ENCODE measurements at regions not wholly inside any gene's neighbourhood (a gene's known extent, or its start where the extent isn't known, plus 50 kb on each side); places are given as distances from the start of the nearest gene placed in this dataset.
"Not testable (repeated sequence)": the region's sequence is repeated elsewhere in the genome, so short reads cannot be mapped to it uniquely, and the experiment has no call there.

DNA sequence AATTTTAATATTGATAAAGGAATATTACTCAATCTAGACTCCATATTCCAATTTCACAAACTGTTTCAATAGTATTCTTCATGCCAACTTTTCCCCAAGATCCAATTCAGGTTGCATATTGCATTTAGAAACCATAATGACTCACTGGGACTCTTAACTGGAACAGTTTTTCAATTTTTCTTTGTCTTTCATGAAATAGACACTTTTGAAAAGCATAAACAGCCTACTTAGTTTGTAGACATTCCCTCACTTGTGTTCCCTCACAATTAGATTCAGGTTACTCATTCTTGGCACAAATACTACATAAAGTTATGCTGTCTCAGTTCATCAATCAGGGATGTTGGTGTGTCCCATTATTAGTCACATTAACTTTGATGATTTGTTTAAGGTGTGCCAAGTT is 1768.4 kb upstream of the PIK3C3 start:
- no peak for DNase-seq

DNA sequence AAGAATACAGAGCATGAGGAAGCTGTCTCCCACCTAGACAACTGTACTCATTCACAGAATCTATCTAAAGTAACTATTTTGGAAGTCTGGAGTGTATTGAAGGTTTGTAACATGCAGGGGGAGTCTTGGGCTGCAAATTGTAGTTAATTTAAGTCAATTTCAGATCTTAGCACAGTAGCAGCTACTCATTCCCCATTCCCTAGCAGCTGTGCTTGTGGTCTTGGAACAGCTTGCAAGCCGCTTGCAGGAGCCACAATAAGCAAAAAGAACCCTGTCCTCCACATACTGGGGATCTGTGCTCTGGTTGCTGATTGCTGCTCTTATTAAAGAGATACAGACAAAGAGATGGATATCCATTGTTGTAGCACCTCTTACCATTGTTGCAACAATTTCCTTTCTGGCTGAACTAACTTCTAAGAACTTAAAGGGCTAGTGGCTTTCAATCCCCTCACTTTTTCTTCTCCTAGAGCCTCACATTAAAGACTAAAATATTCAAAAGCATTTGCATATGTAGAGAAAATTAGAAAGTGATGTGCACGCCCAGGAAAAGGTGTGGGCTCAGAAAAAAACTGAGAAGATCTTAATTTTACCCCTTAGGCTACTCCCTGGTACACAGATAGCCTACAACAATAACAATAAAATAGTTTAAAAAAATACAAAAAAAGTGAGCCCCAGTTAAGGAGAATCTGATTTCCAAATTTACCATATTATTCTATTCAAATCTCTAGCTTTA is 1775.1 kb upstream of the PIK3C3 start:
- DNase-seq, result no peak

DNA sequence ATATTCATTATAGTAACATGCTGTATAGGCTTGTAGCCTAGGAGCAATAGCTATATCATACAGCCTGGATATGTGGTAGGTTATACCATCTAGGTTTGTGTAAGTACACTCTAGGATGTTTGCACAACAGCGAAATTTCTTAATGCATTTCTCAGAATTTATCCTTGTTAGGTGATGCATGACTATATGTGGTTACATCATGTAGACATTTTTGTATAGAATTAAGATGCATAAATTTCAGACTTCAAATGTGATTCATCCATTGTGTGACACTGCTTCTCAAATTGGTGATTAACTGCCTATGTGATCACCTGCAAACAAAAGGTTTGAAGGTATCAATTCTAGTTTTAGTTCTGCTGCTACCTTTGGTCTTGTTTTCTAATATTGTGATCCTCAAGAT is 1787.0 kb upstream of the PIK3C3 start:
- no peak for DNase-seq

DNA sequence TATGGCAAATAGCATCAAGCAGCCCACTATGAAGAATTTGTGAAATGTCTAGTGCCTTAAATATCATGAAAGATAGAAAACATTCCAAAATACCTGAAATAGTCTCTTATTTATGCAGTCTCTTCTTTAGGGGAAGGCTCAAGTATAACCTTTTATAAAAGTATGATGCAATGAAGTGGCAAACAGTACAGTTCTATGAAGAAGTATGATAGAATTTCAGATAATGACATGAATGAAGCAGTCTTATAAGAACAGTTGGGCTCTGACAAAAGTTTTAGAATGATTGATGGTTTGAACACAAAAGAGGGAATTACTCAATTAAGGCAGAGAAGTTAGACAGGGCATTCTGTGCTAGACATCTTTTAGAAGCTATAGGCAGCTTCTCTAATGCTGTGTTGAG is 1791.8 kb upstream of the PIK3C3 start:
- DNase-seq, result no peak

DNA sequence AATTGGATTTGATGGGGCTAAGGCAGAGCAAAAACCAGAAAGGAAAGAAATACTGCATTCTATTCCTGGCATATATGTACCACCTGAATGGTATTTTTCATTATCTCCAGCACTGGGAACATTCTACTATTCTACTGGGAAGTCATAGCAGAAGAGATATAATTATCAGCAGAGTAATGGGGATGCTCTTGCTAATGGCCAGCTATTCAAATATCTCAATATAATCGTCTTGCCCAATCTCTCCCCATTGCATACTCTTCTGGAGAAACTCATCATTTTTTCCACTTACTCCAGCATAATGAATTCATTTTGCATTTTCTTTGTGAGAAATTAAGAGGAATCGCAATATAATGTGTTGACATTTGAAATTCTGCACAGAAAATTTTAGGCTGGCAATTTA is 1794.7 kb upstream of the PIK3C3 start:
- no peak for DNase-seq

DNA sequence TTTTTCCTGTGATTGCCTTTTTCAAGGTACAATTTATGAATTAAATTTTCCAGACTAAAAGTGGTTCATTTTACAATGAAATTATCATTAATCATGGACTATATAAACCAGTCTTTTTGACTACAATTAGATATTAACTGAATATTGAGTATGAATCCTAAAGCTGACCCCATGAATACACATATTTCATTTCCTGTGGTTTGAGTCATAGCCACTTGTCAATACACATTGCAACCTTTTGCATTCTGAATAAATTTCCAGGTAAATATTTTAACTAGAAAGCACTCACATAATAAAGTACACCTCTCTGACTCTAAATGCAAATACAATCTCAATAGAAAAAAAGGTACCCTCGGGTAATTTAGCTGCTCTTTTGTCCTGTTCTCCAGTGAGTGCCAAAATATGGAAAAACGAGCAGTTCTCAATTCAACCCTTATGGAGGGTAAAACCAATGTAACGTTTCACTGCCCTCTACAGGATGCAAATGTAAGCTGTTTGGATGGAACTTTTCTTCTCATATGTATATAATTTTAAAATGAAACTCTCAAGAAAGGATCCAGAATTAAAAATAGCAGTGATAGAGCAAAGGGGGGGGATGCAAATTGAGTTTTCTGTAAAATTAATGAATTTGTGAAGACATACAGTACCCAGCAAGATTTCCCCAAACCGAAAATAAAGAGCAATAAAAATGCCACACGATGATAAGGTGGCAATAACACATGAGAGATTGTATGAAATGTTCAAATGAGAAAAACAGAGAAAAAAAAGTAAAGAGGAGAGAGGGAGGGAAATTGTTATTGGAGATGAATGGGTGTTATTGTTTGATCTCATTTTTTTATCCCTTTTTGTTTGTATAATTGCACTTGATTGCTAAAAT is 1795.7 kb upstream of the PIK3C3 start:
- DNase-seq, result peak; percentile 64

DNA sequence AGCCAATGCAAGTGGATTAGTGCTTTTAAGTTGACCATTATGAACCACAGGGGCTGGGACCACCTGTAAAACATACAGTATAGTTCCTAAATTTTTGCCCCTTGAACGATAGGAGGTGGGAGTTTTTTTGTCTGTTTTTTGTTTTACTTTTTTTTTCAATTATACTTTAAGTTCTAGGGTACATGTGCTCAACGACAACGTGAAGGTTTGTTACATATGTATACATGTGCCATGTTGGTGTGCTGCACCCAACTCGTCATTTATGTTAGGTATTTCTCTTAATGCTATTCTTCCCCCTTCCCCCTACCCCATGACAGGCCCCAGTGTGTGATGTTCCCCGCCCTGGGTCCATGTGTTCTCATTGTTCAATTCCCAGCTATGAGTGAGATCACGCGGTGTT is 1797.9 kb upstream of the PIK3C3 start:
- no peak for DNase-seq

DNA sequence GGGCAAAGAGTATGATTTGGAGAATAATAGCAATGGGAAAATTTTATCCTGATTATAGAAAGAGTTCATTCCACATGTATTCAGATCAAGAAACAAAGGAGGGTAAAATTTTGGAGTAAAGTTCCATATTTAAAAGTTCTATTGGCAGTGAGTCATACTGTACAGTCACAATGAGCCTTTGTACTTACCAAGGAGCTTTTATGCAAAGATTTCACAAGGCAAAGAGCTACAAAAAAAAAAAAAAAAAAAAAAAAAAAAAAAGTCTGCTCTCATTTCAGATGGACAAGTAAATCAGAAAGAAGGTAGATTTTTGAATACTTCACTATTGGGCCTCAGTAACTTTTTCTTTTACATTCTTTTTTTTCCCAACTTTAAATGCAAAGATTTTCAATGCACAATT is 1802.2 kb upstream of the PIK3C3 start:
- DNase-seq, result no peak

DNA sequence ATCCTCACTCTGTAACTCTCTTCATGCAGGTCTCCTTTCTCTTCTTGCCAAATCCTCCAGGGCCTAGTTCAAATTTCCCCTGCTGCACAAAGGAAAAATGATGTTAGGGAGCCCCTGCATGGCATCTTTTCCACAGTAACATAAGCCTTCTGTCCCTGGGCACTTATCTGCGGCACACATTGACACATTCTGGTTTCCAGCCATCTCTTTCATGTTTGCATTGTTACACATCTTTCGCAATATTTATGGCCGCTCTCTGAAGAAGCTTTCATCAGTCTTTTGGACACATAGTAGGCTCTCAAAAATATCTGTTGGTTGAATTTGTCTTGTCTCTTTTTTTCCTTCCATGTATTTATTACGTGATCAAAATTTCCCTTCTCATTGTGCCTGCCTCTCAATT is 1806.1 kb upstream of the PIK3C3 start:
- DNase-seq, result no peak

DNA sequence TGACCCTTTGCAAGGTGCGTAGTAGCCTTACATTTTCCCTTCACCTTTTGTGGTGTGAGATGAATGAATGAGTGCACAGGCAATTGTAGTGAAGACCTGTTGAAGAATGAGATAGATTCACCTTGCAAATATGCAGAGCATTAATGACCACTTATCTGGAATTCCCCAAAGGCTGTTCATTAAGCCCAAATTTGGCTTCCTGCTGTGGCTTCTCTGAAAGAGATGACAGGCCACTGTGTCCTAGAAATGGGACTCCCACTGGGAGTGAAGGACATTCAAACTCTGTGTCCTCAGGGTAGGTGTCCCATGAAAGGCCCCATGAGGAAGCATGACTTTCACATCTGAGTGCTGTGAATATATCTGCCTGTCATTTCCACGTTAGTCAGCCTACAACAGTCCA is 1821.8 kb upstream of the PIK3C3 start:
- DNase-seq, result no peak

DNA sequence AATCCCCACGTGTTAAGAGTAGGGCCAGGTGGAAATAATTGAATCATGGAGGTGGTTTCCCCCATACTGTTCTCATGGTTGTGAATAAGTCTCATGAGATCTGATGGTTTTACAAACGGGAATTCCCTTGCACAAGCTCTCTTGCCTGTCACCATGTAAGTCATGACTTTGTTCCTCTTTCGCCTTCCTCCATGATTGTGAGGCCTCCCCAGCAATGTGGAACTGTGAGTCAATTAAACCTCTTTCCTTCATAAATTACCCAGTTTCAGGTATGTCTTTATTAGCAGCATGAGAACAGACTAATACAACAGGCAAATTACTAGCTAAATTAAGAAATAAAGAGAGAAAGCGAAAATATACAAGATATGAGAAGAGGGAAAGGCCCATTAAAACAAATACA is 1822.6 kb upstream of the PIK3C3 start:
- DNase-seq, result not testable (repeated sequence)

DNA sequence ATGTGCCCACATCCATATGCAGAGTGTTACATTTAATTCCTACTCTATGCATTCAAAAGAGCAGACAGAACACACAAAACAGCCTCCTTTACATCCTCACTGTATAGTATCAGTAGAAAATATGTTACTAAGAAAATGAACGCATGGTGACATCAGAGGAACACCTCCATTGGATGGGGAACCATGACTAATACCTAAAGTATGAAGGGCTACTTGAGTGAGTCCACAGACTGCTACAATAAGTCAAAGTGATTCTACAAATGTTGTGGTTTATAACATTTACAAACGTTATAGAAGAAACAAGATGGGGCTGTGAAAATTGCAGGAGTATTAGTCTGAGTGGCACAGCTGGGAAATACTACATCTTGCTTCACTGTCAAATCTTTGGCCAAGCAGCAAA is 1830.9 kb upstream of the PIK3C3 start:
- no peak for DNase-seq

DNA sequence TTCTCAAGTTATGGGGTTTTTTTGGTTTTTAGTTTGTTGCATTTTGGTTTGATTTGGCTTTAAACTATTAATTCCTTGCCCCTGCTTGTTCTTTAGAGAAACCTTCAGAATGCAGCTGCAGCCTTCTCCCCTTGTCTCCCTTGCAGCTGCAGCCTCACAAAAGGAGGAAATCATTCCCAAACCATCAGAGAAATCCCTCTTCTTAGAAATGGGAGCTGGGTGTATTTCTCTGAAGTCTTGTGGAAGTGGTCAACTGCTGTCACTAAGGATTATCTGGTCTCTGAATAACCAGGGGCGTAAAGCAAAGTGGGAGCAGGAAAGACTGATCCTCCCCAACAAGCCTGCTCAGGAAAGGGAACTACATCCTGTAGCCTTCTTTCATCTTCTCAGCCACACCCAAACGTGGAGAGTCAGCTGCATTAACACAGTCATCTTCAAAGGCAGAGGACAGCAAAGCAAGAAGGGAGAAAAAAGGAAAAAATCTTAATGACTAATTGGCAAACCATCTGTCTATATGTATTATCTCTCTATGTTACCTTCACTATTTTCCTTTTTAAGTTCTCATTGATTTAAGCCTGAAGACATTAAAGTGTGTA is 1834.1 kb upstream of the PIK3C3 start:
- no peak for DNase-seq

DNA sequence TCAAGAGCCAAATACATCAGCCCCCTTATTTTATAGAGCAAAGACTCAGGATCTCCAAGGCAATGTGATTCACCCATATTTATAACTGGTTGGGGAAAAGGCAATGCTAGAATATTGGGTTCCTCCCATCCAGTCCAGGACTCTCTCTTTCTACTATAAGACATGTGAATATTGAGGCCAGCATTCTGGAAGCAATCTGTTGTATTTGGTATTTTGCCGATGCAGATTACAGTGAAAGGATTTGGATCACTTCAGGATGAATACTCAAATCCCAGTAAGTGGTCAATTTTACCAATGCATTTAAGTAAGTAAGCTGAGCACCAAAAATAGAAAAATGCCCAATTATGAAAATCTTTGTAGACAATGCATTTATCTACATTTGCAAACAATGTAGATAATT is 1834.7 kb upstream of the PIK3C3 start:
- no peak for DNase-seq

DNA sequence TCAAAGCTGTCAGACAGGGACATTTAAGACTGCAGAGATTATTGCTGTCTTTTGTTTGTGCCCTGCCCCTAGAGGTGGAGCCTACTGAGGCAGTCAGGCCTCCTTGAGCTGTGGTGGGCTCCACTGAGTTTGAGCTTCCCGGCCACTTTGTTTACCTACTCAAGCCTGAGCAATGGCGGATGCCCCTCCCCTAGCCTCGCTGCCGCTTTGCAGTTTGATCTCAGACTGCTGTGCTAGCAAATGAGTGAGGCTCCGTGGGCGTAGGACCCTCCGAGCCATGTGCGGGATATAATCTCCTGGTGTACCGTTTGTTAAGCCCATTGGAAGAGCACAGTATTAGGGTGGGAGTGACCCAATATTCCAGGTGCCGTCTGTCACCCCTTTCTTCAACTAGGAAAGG is 1835.5 kb upstream of the PIK3C3 start:
- DNase-seq, result not testable (repeated sequence)

DNA sequence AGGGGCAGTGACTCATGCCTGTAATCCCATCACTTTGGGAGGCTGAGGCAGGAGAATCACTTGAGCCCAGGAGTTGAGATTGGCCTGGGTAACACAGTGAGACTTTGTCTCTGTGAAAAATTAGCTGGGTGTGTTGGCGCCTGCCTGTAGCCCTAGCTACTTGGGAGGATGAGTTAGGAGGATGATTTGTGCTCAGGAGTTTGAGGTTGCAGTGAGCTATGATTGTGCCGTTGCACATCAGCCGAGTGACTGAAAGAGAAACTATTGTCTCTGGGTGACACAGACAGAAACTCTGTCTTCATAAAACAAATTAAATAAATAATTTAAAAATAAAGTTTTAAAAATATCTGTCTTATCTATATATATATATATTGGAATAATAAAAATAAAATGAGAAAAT is 1844.6 kb upstream of the PIK3C3 start:
- DNase-seq, result no peak

DNA sequence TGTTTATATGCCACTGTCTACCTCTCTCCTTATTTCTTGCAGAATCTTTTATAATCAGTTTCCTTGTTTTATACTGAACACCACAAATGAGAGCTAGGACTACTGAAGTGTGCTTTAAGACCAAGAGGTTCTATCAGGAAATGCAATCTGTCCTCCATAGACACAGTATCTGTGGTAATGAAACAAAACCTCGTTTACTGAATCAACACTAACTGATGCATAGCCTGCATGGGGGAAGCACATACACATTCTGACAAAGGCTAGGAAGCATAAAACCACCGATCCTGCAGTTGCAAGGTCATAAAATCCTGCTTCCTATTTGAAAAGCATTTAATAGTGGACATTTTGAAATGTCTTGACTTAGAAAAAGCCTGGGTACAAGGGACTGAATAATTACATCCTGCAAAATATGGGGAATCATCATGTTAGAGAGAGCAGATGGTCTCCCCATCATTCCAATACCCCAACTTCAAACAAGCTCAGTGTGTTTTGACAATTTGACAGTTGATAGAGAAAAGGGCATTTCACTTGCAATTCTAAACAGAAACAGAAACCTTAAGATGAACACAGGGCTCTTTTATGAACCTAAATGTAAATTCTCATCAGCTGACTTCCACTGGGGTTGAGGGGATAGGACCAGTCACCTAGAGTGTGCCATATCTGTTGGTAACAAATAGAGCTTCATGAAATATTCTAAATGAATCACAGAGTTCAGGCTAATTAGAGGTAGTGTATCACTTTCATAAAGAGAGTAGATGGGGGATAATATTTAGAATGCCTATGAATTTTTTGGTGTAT is 1845.6 kb upstream of the PIK3C3 start:
- DNase-seq, result no peak

DNA sequence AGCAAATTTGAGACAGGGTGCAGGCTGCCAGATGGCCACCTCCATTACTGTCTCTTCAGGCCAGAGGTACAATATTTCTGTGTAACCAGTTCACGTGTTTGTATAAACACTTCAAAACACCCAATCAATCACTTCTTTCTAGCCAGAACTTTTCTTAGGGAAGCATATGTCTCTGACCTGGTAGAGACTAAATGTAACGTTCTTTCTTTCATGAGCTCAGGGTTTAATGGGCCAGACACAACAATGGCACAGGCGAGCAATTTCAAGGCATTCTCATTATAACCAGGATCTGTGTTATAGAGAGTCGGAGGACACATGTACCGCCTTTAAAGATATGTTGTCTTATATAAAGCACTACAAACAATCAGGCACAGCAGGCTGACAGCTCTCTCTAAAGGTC is 1846.4 kb upstream of the PIK3C3 start:
- no peak for DNase-seq

DNA sequence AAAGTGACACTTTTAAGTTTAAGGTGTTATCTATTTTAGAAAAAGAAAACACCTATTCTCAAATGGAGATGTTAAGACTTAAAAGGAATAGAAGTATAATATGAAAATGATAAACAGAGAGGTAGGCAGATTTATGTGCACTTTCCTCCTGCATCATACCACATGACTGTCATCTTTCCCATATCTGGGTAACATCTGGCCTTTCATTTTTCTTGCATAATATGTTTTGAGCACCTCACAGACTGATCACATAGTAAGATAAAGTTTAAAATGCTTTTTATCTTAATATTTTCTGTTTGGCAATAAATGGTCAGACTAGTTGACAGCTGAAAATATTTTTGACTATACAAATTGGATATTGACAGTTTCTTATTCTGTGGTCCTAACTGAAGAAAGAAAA is 1852.1 kb upstream of the PIK3C3 start:
- peak; percentile 8 for DNase-seq

DNA sequence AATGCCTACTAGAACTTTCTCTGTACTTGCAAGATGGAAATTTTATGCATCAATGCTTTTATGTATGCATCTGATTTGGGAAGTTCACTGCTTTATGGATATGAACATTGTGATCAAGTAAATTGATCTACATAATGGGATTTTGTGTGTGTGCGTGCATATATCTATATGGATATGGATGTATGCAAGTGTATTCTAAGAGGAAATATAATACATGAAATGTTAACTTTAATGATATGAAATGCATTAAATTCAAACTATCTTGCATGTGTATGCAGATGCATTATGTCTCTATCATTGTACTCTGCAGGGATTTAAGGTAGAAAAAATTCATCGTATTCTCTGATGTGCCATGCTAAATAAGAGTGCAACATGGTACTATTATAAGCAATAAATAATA is 1855.4 kb upstream of the PIK3C3 start:
- DNase-seq, result no peak

DNA sequence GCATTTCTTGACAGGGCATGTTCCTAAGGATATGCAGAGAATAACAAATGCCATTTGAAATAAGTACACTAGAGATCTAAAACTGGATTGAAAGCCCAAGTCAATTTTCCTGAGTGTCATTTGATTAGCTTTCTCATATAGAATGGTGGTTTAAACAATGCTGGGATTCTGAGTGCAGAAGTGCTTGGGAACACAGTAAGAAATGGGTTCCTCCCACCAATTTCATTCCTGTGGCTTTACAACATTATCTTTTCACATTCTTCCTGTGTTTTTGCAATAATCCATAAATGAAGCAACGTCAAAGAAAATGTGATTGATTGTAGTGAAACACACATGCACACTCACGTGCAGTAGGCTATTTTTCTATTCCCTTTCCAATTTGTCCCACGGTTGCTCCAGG is 1858.4 kb upstream of the PIK3C3 start:
- DNase-seq, result no peak

DNA sequence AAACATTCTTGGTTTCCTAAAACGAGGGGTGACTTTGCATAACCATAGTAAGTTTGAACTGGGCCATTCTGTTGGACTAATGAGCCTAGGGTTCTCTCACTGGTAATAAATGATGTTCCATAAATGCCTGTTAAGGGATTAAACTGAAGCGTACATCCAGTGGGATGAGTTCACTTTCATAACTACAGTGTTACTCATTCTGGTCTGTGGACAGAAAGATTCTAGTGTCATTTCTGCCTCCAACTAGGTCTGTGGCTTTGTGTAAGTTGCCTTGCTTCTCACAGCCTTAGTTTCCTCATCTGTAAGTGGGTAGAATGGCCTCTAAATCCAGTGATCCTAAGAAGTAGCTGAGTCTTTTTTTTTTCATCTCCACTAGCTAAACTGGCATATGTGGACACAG is 1860.6 kb upstream of the PIK3C3 start:
- no peak for DNase-seq

DNA sequence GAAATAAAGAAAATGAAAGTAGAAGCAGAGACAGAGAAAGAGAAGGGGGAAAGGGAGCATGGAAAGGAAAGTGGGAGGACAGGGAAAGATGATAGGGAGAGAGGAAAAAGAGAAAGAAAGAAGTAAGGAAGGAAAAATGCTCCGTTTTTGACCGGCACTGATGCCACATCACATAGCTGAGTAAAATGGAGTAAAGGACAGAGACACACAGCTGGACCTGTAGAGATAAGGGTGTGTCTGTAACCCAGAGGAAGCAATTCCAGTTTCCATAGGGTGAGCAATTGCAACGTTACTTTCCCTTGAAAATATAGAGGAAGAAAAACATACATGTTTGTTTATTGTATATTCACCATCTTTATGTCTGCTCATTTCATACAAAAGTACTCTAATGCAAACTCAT is 1866.9 kb upstream of the PIK3C3 start:
- DNase-seq, result no peak
